HEK293 (cell line): ENCODE measurements at regions not wholly inside any gene's neighbourhood (a gene's known extent, or its start where the extent isn't known, plus 50 kb on each side); places are given as distances from the start of the nearest gene placed in this dataset.
"Not testable (repeated sequence)": the region's sequence is repeated elsewhere in the genome, so short reads cannot be mapped to it uniquely, and the experiment has no call there.

Source experiments
- CTCF ChIA-PET: fragments of 350-600 bp; formaldehyde crosslinking; extraction: SDS; loops from one replicate; lab custom pipeline; 2021; ENCODE audit warnings: antibody characterized with exemption; lab: Yijun Ruan, JAX
- POLR2A ChIA-PET: fragments of 300-600 bp; formaldehyde crosslinking; extraction: SDS; loops from one replicate; lab custom pipeline; 2020; ENCODE audit warnings: antibody characterized with exemption, inconsistent platforms; lab: Yijun Ruan, JAX
- H3K27ac ChIP-seq: fragments of 200-500 bp; sonication (Bioruptor generic); 2 replicates; pipeline ENCODE4 v1.5.1; 2014; ENCODE audit warnings: low read depth, low read length, control low read depth, inconsistent platforms; ENCODE audit errors: extremely low read depth
- H3K36me3 ChIP-seq, 2 experiments: fragments of 200-500 bp in 1 of 2; sonication (Bioruptor generic) in 1 of 2; 1 replicate in 1 of 2; 2 replicates in 1 of 2; pipeline ENCODE4 v1.5.1; 2014 to 2017; ENCODE audit warnings: inconsistent platforms in 2 of 2, low read length in 2 of 2; ENCODE audit not compliant: control insufficient read depth in 2 of 2, insufficient read depth in 1 of 2
- H3K4me1 ChIP-seq: fragments of 200-500 bp; sonication (Bioruptor generic); 2 replicates; pipeline ENCODE4 v1.5.1; 2014; ENCODE audit warnings: mild to moderate bottlenecking, low read length, inconsistent platforms; ENCODE audit not compliant: control insufficient read depth, insufficient read depth
- H3K4me3 ChIP-seq: 2 replicates; pipeline ENCODE4 v1.5.1; 2011; ENCODE audit warnings: low read depth, mild to moderate bottlenecking, control low read depth, low read length, moderate library complexity
- H3K9me3 ChIP-seq: fragments of 200-500 bp; sonication (Bioruptor generic); 2 replicates; pipeline ENCODE4 v1.5.1; 2014; ENCODE audit warnings: low read depth, low read length, inconsistent platforms; ENCODE audit not compliant: control insufficient read depth, insufficient read depth
- IKZF3 ChIP-seq: fragments of 450-650 bp; IDR thresholded peaks from 2 replicates; pipeline ENCODE4 v1.5.0; 2018; ENCODE audit warnings: missing biosample characterization, mild to moderate bottlenecking, missing genetic modification characterization, moderate library complexity
- OSR2 ChIP-seq: fragments of 450-650 bp; formaldehyde crosslinking; IDR thresholded peaks from 2 replicates; pipeline ENCODE4 v1.5.1; 2016; ENCODE audit warnings: missing biosample characterization, missing genetic modification characterization
- PRDM6 ChIP-seq: fragments of 450-650 bp; formaldehyde crosslinking; IDR thresholded peaks from 2 replicates; pipeline ENCODE4 v1.5.1; 2017; ENCODE audit warnings: missing biosample characterization, missing genetic modification characterization
- ZBTB26 ChIP-seq: fragments of 450-650 bp; formaldehyde crosslinking; optimal IDR thresholded peaks from 2 replicates; pipeline ENCODE3; 2016; ENCODE audit warnings: missing biosample characterization, mild to moderate bottlenecking, missing genetic modification characterization
- ZNF114 ChIP-seq: fragments of 450-650 bp; formaldehyde crosslinking; IDR thresholded peaks from 2 replicates; pipeline ENCODE4 v1.5.0; 2017; ENCODE audit warnings: missing biosample characterization, missing genetic modification characterization
- ZNF138 ChIP-seq: fragments of 450-650 bp; formaldehyde crosslinking; IDR thresholded peaks from 2 replicates; pipeline ENCODE4 v1.5.1; 2016; ENCODE audit warnings: missing biosample characterization, missing genetic modification characterization, borderline replicate concordance
- ZNF146 ChIP-seq: fragments of 450-650 bp; formaldehyde crosslinking; IDR thresholded peaks from 2 replicates; pipeline ENCODE4 v1.5.1; 2016; ENCODE audit warnings: missing biosample characterization, missing genetic modification characterization
- ZNF426 ChIP-seq: fragments of 450-650 bp; formaldehyde crosslinking; IDR thresholded peaks from 2 replicates; pipeline ENCODE4 v1.5.1; 2017; ENCODE audit warnings: missing biosample characterization, missing genetic modification characterization, mild to moderate bottlenecking, inconsistent platforms, moderate library complexity
- ZNF529 ChIP-seq: fragments of 450-650 bp; formaldehyde crosslinking; IDR thresholded peaks from 2 replicates; pipeline ENCODE4 v1.5.1; 2017; ENCODE audit warnings: missing genetic modification characterization, missing biosample characterization; ENCODE audit not compliant: insufficient replicate concordance
- ZNF561 ChIP-seq: fragments of 450-650 bp; IDR thresholded peaks from 2 replicates; pipeline ENCODE4 v1.5.1; 2018; ENCODE audit warnings: missing biosample characterization, missing genetic modification characterization, borderline replicate concordance
- ZNF580 ChIP-seq: fragments of 450-650 bp; formaldehyde crosslinking; IDR thresholded peaks from 2 replicates; pipeline ENCODE4 v1.5.1; 2016; ENCODE audit warnings: missing biosample characterization, missing genetic modification characterization
- ZNF585B ChIP-seq: fragments of 450-650 bp; formaldehyde crosslinking; IDR thresholded peaks from 2 replicates; pipeline ENCODE4 v1.5.1; 2016; ENCODE audit warnings: missing biosample characterization, missing genetic modification characterization
- ZNF785 ChIP-seq: fragments of 450-650 bp; formaldehyde crosslinking; IDR thresholded peaks from 2 replicates; pipeline ENCODE4 v1.5.1; 2016; ENCODE audit warnings: missing biosample characterization, missing genetic modification characterization

- POLR2A ChIA-PET = no interaction called here
Observed at GRCh38 chr11:122405547-122406341, 249.8 kb upstream of the UBASH3B start.

DNA sequence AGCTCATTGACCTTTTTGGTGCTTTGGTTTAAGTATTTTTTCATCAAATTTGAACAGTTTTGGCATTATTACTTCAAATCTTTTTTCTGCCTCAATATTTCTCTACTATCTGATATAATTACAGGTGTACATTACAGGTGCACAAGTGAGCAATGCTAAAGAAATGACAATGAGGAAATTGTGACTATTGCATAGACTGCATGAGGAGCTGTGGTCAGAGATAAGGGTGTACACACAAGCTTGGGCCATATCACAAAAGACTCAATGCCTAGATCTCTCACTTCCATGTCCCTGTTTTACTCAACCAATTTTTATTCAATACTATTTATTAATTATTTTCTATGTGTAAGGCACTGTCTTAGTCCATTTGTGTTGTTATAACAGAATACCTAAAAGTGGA, 251.0 kb upstream of the UBASH3B start:
- TF ChIP-seq PRDM6 (no peak), IKZF3 (tag by site-specific recombination) (no peak), ZNF580 (tag by site-specific recombination) (no peak)
- H3K9me3 ChIP-seq = no peaks in the 10 kb centered on the region
- POLR2A ChIA-PET = no interaction called here

More at GRCh38 chr11:122405547-122406341, 249.8 kb upstream of the UBASH3B start:
- no peaks in the 10 kb centered on the region for H3K9me3 ChIP-seq
- no peaks in the 10 kb centered on the region for H3K4me1 ChIP-seq
- no peak overlapping the region for H3K4me3 ChIP-seq
- H3K27ac ChIP-seq = no peak overlapping the region
- CTCF ChIA-PET = no interaction called here
- H3K36me3 ChIP-seq = no peaks in the 10 kb centered on the region
- TF ChIP-seq OSR2 (tag by site-specific recombination) = no peak

GRCh38 chr11:122401581-122401980, 253.9 kb upstream of the UBASH3B start:
- CTCF ChIA-PET, H3K36me3 ChIP-seq, H3K4me1 ChIP-seq, H3K4me3 ChIP-seq, H3K27ac ChIP-seq, H3K9me3 ChIP-seq, POLR2A ChIA-PET: not testable (repeated sequence)

More for the DNA sequence above, 251.0 kb upstream of the UBASH3B start:
- CTCF ChIA-PET = no interaction called here
- Histone ChIP-seq H3K4me1 (no peaks in the 10 kb centered on the region), H3K36me3 (no peaks in the 10 kb centered on the region), H3K27ac (no peak overlapping the region), H3K4me3 (no peak overlapping the region)

DNA sequence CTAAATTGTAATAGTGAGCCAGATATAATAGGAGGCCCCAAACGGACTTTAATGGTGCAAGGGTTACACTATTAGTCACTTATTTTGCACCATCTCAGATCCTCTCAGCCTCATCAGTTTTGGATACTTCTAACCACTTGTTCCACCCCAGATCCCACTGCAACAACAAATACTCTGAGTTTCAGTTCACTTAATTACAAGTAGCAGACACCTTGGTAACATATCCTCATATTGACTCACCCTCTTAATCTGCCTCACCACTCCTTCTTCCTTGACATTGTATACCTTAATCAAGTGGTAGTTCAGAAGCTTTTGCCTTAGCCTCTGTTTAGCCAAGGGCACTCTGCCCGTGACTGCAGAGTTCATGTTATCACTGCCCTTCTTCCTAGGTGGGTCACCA, 256.1 kb upstream of the UBASH3B start:
- H3K27ac ChIP-seq = no peak overlapping the region
- TF ChIP-seq ZNF585B (tag by site-specific recombination) = no peak
- no peak for TF ChIP-seq ZNF138 (tag by site-specific recombination)
- no peak for TF ChIP-seq ZNF529 (tag by site-specific recombination)
- TF ChIP-seq ZNF426 (tag by site-specific recombination) = no peak
- no peak for TF ChIP-seq ZNF561 (tag by site-specific recombination)
- no peak for TF ChIP-seq ZNF785 (tag by site-specific recombination)
- no peak for TF ChIP-seq ZNF114 (tag by site-specific recombination)
- TF ChIP-seq ZBTB26 = no peak
- TF ChIP-seq ZNF146 = no peak
- TF ChIP-seq, all 188 proteins: peak for 0
- Histone ChIP-seq H3K4me1 (no peaks in the 10 kb centered on the region), H3K4me3 (no peak overlapping the region), H3K36me3 (no peaks in the 10 kb centered on the region), H3K9me3 (no peaks in the 10 kb centered on the region)
- ChIA-PET POLR2A (no interaction called here), CTCF (no interaction called here)
